Suprapubic skin (tissue), 4 donors: ENCODE measurements at regions not wholly inside any gene's neighbourhood (a gene's known extent, or its start where the extent isn't known, plus 50 kb on each side); places are given as distances from the start of the nearest gene placed in this dataset.

Source experiments
- POLR2A ChIP-seq, 2 donors: fragments of 450-650 bp; IDR thresholded peaks; one replicate each; pipeline ENCODE4 v1.6.1; 2017; ENCODE audit warnings: antibody characterized with exemption in 2 of 2, mild to moderate bottlenecking in 2 of 2, moderate library complexity in 2 of 2
- POLR2AphosphoS5 ChIP-seq, 3 donors: sonication (generic); formaldehyde crosslinking; IDR thresholded peaks; one replicate each; pipeline ENCODE4 v1.6.1; 2017; ENCODE audit warnings: antibody characterized with exemption in 3 of 3
- TF ChIP-seq, protein P1 (sequence below), 2 donors: fragments of 200-600 bp in 1 of 2; fragments of 450-650 bp in 1 of 2; sonication (generic) in 1 of 2; IDR thresholded peaks; one replicate each; pipeline ENCODE4 v1.5.1; 2016 to 2019; ENCODE audit warnings: antibody characterized with exemption in 2 of 2, mild to moderate bottlenecking in 1 of 2, moderate library complexity in 1 of 2

DNA sequence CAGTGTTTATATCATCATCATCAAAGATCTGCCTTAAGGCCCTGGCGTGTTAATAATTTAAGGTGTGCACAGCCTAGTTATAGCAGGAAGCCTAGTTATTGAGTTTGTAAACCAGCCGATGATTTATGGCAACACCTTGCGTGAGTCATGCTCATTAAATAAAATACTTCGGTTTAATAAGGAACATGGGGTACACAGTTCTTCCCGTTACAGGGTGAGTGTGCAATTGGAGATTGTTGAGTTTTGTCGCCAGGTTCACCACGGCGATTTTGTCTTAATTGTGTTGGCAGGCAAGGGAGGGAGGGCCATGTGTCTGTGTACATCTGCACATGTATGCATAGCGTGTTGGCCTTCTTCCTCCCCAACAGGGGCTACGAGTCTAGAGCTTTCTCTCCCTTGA lies 104.0 kb downstream of the TFAP2A start:
- TF ChIP-seq, protein P1, sequence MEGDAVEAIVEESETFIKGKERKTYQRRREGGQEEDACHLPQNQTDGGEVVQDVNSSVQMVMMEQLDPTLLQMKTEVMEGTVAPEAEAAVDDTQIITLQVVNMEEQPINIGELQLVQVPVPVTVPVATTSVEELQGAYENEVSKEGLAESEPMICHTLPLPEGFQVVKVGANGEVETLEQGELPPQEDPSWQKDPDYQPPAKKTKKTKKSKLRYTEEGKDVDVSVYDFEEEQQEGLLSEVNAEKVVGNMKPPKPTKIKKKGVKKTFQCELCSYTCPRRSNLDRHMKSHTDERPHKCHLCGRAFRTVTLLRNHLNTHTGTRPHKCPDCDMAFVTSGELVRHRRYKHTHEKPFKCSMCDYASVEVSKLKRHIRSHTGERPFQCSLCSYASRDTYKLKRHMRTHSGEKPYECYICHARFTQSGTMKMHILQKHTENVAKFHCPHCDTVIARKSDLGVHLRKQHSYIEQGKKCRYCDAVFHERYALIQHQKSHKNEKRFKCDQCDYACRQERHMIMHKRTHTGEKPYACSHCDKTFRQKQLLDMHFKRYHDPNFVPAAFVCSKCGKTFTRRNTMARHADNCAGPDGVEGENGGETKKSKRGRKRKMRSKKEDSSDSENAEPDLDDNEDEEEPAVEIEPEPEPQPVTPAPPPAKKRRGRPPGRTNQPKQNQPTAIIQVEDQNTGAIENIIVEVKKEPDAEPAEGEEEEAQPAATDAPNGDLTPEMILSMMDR (IDR thresholded peaks at IDR 0.05): no peak
- TF ChIP-seq POLR2A (IDR thresholded peaks at IDR 0.05): no peak
- TF ChIP-seq POLR2AphosphoS5 (IDR thresholded peaks at IDR 0.05): no peak
